ENCODE measurements at regions not wholly inside any gene's neighbourhood (a gene's known extent, or its start where the extent isn't known, plus 50 kb on each side); places are given as distances from the start of the nearest gene placed in this dataset.

DNA sequence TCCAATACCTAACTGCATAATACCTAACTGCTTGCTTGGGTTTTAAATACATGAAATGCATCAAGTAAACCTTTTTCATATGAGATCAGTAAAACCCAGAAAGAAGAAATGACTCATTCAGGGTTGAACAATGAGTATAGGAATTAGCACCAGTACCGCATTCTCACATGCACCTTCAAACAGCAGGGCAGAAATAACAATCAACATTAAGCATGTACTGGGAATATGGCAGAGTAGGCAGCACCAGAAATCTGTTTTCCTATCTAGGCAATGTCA, 850.3 kb upstream of the SORCS1 start:
- ATAC-seq = no peak
- intact Hi-C loops (cut with micrococcal nuclease) = no loop called here
- no peak for DNase-seq (ENCODE audit: low read depth, low spot score)
- H3K9ac ChIP-seq (ENCODE audit: low read length) = no peak overlapping the region
- H4K20me1 ChIP-seq (ENCODE audit: insufficient read depth) = no peaks in the 10 kb centered on the region
- CTCF ChIA-PET = no interaction called here
- H3K4me2 ChIP-seq (ENCODE audit: low read length) = no peak overlapping the region
- H3K79me2 ChIP-seq (ENCODE audit: insufficient read depth, low read length) = no peaks in the 10 kb centered on the region
- H3K27me3 ChIP-seq (ENCODE audit: insufficient read depth, low read length) = no peaks in the 10 kb centered on the region
- no peaks in the 10 kb centered on the region for H3K4me1 ChIP-seq (ENCODE audit: control insufficient read depth in 1 of 2, insufficient read depth in 2 of 2, low read length in 2 of 2)
- H3K9me3 ChIP-seq (ENCODE audit: control insufficient read depth in 1 of 2, insufficient read depth in 1 of 2, low read depth in 1 of 2, low read length in 2 of 2) = peaks cover 35 to 70% of the 10 kb centered on the region in 2 experiments; a peak in 3 of 4 replicates
- no peak overlapping the region for H3K4me3 ChIP-seq (replicated peaks in 1 of 2; ENCODE audit: low read depth in 1 of 2, low read length in 2 of 2)
- RAD21 ChIA-PET (ENCODE audit: low non-redundant PET in 1 of 2, low total read pairs in 2 of 2, uncharacterized antibody in 2 of 2, unreplicated experiment in 2 of 2) = no interaction called here
- no peak for TF ChIP-seq EZH2 (IDR thresholded peaks at IDR 0.05)
- no peak for TF ChIP-seq ELF1 (IDR thresholded peaks at IDR 0.05; ENCODE audit: borderline replicate concordance, low read depth)
- no peak for TF ChIP-seq CEBPB (IDR thresholded peaks at IDR 0.05; ENCODE audit: low read depth)
- no peak for TF ChIP-seq POLR2AphosphoS5 (IDR thresholded peaks at IDR 0.05; ENCODE audit: low read depth, low read length)
- TF ChIP-seq SIN3A (IDR thresholded peaks at IDR 0.05; ENCODE audit: low read depth) = no peak
- no peak overlapping the region for H3K27ac ChIP-seq (ENCODE audit: low read depth, low read length)
- POLR2A ChIA-PET = no interaction called here
- H2AFZ ChIP-seq (ENCODE audit: low read depth, low read length, poor library complexity, severe bottlenecking) = no peak overlapping the region
- no TSS peak for BruUV-seq (replicated peaks)
- no peaks in the 10 kb centered on the region for H3K9me2 ChIP-seq (ENCODE audit: insufficient read depth)
- H3K36me3 ChIP-seq (ENCODE audit: control insufficient read depth in 1 of 2, insufficient read depth in 2 of 2, low read length in 2 of 2) = no peaks in the 10 kb centered on the region; a peak in 1 of 4 replicates

DNA sequence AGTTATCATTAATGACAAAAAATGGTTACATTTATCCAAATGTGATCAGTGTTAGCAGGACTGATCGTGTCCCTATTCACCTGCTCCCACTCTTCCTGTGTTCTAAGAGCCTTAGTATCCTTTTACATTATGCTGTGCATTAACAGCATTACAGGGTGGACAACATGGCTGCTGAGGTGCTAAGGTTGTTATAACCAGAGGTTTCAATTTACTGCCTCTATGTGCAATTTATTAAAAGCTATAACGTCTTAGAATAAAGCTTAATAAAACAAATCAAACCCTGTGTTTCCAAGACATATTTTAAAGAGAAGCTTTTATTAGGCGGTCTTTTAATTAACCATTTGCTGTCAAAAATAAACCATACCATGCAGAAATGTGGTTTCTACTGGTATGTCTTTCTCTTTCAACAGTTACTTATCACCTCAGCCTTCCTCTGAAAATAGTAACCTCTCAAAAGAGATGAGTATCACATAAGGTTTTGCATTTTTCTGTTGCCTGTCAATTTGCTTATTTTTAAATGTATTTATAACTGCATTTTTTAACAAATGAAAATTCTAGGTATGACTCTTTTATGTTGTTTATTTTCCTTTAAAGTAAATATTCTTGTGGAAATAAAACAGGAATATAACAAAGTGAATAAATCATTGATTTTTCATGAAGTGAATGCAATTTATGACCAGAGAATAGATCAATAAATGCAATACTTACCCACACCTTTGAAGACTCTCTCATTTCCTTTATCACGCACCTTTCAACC, 849.8 kb upstream of the SORCS1 start:
- no peak overlapping the region for H3K4me3 ChIP-seq (replicated peaks in 1 of 2; ENCODE audit: low read depth in 1 of 2, low read length in 2 of 2)
- no TSS peak for BruUV-seq (replicated peaks)
- H3K4me2 ChIP-seq (ENCODE audit: low read length) = no peak overlapping the region
- H3K9ac ChIP-seq (ENCODE audit: low read length) = no peak overlapping the region
- no peaks in the 10 kb centered on the region for H4K20me1 ChIP-seq (ENCODE audit: insufficient read depth)
- POLR2A ChIA-PET = no interaction called here
- no peaks in the 10 kb centered on the region for H3K79me2 ChIP-seq (ENCODE audit: insufficient read depth, low read length)
- H3K9me3 ChIP-seq (ENCODE audit: control insufficient read depth in 1 of 2, insufficient read depth in 1 of 2, low read depth in 1 of 2, low read length in 2 of 2) = peaks cover 39 to 73% of the 10 kb centered on the region in 2 experiments; a peak in 3 of 4 replicates
- H3K27me3 ChIP-seq (ENCODE audit: insufficient read depth, low read length) = no peaks in the 10 kb centered on the region
- TF ChIP-seq POLR2AphosphoS5 (IDR thresholded peaks at IDR 0.05; ENCODE audit: low read depth, low read length) (no peak), YY1 (IDR thresholded peaks at IDR 0.05; ENCODE audit: extremely low read depth, insufficient replicate concordance, low read depth, low read length) (no peak), SIN3A (IDR thresholded peaks at IDR 0.05; ENCODE audit: low read depth) (no peak), SRF (IDR thresholded peaks at IDR 0.05; ENCODE audit: low read depth) (no peak), CEBPB (IDR thresholded peaks at IDR 0.05; ENCODE audit: low read depth) (no peak), EGR1 (IDR thresholded peaks at IDR 0.05; ENCODE audit: low read depth) (no peak), POLR2A (IDR thresholded peaks at IDR 0.05; ENCODE audit: borderline replicate concordance, extremely low read depth, insufficient read depth, insufficient read length) (no peak), JUND (IDR thresholded peaks at IDR 0.05) (no peak), ATF3 (IDR thresholded peaks at IDR 0.05) (no peak), RAD21 (IDR thresholded peaks at IDR 0.05; ENCODE audit: low read depth) (no peak), ELF1 (IDR thresholded peaks at IDR 0.05; ENCODE audit: borderline replicate concordance, low read depth) (no peak), EZH2 (IDR thresholded peaks at IDR 0.05) (no peak)
- TF ChIP-seq, protein P1, sequence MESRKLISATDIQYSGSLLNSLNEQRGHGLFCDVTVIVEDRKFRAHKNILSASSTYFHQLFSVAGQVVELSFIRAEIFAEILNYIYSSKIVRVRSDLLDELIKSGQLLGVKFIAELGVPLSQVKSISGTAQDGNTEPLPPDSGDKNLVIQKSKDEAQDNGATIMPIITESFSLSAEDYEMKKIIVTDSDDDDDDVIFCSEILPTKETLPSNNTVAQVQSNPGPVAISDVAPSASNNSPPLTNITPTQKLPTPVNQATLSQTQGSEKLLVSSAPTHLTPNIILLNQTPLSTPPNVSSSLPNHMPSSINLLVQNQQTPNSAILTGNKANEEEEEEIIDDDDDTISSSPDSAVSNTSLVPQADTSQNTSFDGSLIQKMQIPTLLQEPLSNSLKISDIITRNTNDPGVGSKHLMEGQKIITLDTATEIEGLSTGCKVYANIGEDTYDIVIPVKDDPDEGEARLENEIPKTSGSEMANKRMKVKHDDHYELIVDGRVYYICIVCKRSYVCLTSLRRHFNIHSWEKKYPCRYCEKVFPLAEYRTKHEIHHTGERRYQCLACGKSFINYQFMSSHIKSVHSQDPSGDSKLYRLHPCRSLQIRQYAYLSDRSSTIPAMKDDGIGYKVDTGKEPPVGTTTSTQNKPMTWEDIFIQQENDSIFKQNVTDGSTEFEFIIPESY (IDR thresholded peaks at IDR 0.05; ENCODE audit: extremely low read depth, insufficient replicate concordance, low read length) = no peak
- ATAC-seq (no peak), DNase-seq (ENCODE audit: low read depth, low spot score) (no peak)
- no peaks in the 10 kb centered on the region; a peak in 1 of 4 replicates for H3K36me3 ChIP-seq (ENCODE audit: control insufficient read depth in 1 of 2, insufficient read depth in 2 of 2, low read length in 2 of 2)
- no peaks in the 10 kb centered on the region for H3K4me1 ChIP-seq (ENCODE audit: control insufficient read depth in 1 of 2, insufficient read depth in 2 of 2, low read length in 2 of 2)
- RAD21 ChIA-PET (ENCODE audit: low non-redundant PET in 1 of 2, low total read pairs in 2 of 2, uncharacterized antibody in 2 of 2, unreplicated experiment in 2 of 2) = no interaction called here
- intact Hi-C loops (cut with micrococcal nuclease) = no loop called here
- CTCF ChIA-PET = no interaction called here
- no peak overlapping the region for H3K27ac ChIP-seq (ENCODE audit: low read depth, low read length)
- no peak overlapping the region for H2AFZ ChIP-seq (ENCODE audit: low read depth, low read length, poor library complexity, severe bottlenecking)
- H3K9me2 ChIP-seq (ENCODE audit: insufficient read depth) = no peaks in the 10 kb centered on the region

All from HCT116 (cell line).